H9 (cell line): ENCODE measurements at regions not wholly inside any gene's neighbourhood (a gene's known extent, or its start where the extent isn't known, plus 50 kb on each side); places are given as distances from the start of the nearest gene placed in this dataset.

Experiments used
- DNase-seq: peaks from one replicate; pipeline ENCODE4 v3.0.0-alpha.2; 2017
- H2AFZ ChIP-seq: one replicate; pipeline ENCODE4 v1.6.1; 2013; ENCODE audit warnings: mild to moderate bottlenecking, low read length, control low read depth, moderate library complexity
- H2AK5ac ChIP-seq: 2 replicates; pipeline ENCODE4 v1.6.1; 2013; ENCODE audit warnings: low read length, control low read depth, mixed read lengths; ENCODE audit not compliant: insufficient read length
- H2BK120ac ChIP-seq: one replicate; pipeline ENCODE4 v1.6.1; 2013; ENCODE audit warnings: low read depth, mild to moderate bottlenecking, low read length, control low read depth, inconsistent platforms; ENCODE audit not compliant: poor library complexity, severe bottlenecking
- H2BK12ac ChIP-seq: 2 replicates; pipeline ENCODE4 v1.6.1; 2013; ENCODE audit warnings: low read length, control low read depth, mixed read lengths, low read depth; ENCODE audit not compliant: insufficient read length
- H2BK15ac ChIP-seq: 2 replicates; pipeline ENCODE4 v1.6.1; 2013; ENCODE audit warnings: low read depth, low read length, control low read depth
- H2BK20ac ChIP-seq: one replicate; pipeline ENCODE4 v1.6.1; 2013; ENCODE audit warnings: low read depth, mild to moderate bottlenecking, low read length, control low read depth, inconsistent platforms; ENCODE audit not compliant: poor library complexity, severe bottlenecking
- H2BK5ac ChIP-seq: 2 replicates; pipeline ENCODE4 v1.6.1; 2013; ENCODE audit warnings: low read length, control low read depth, mixed read lengths; ENCODE audit not compliant: insufficient read length
- H3K14ac ChIP-seq: 2 replicates; pipeline ENCODE4 v1.6.1; 2013; ENCODE audit warnings: low read length, control low read depth; ENCODE audit not compliant: insufficient read depth
- H3K18ac ChIP-seq: 2 replicates; pipeline ENCODE4 v1.6.1; 2013; ENCODE audit warnings: low read depth, mild to moderate bottlenecking, mixed read lengths, low read length, control low read depth; ENCODE audit not compliant: insufficient read length
- H3K23ac ChIP-seq: 2 replicates; pipeline ENCODE4 v1.6.1; 2013; ENCODE audit warnings: low read length, control low read depth, mixed read lengths, low read depth; ENCODE audit not compliant: insufficient read length
- H3K23me2 ChIP-seq: 2 replicates; pipeline ENCODE4 v1.6.1; 2013; ENCODE audit warnings: low read depth, mild to moderate bottlenecking, mixed read lengths, low read length, control low read depth; ENCODE audit not compliant: insufficient read length, poor library complexity, severe bottlenecking
- H3K27ac ChIP-seq: 2 replicates; pipeline ENCODE4 v1.5.1; 2013; ENCODE audit warnings: low read length, control low read depth, mixed read lengths, low read depth; ENCODE audit not compliant: insufficient read length
- H3K27me3 ChIP-seq: 2 replicates; pipeline ENCODE4 v1.6.1; 2013; ENCODE audit warnings: low read length, control low read depth, inconsistent platforms; ENCODE audit not compliant: insufficient read depth
- H3K4ac ChIP-seq: 2 replicates; pipeline ENCODE4 v1.6.1; 2013; ENCODE audit warnings: low read depth, mild to moderate bottlenecking, control low read depth, inconsistent platforms, low read length, moderate library complexity
- H3K4me1 ChIP-seq: 2 replicates; pipeline ENCODE4 v1.6.1; 2013; ENCODE audit warnings: low read length, control low read depth, inconsistent platforms; ENCODE audit not compliant: insufficient read depth
- H3K4me2 ChIP-seq: 2 replicates; pipeline ENCODE4 v1.6.1; 2013; ENCODE audit warnings: low read length, control low read depth, mixed read lengths; ENCODE audit not compliant: insufficient read length, insufficient read depth
- H3K56ac ChIP-seq: 2 replicates; pipeline ENCODE4 v1.6.1; 2013; ENCODE audit warnings: low read depth, mild to moderate bottlenecking, mixed read lengths, low read length, control low read depth; ENCODE audit not compliant: insufficient read length
- H3K79me1 ChIP-seq: 2 replicates; pipeline ENCODE4 v1.6.1; 2013; ENCODE audit warnings: low read depth, mild to moderate bottlenecking, moderate library complexity, low read length, control low read depth, inconsistent platforms; ENCODE audit not compliant: insufficient read depth, poor library complexity, severe bottlenecking
- H3K79me2 ChIP-seq: 2 replicates; pipeline ENCODE4 v1.6.1; 2013; ENCODE audit warnings: low read length, control low read depth, inconsistent platforms; ENCODE audit not compliant: insufficient read depth
- H3K9ac ChIP-seq: 2 replicates; pipeline ENCODE4 v1.6.1; 2013; ENCODE audit warnings: low read length, control low read depth, mixed read lengths; ENCODE audit not compliant: insufficient read length; ENCODE audit errors: extremely low read depth
- H3K9me3 ChIP-seq: one replicate; pipeline ENCODE4 v1.6.1; 2013; ENCODE audit warnings: low read depth, low read length, inconsistent platforms; ENCODE audit not compliant: control insufficient read depth
- H3T11ph ChIP-seq: one replicate; pipeline ENCODE4 v1.6.1; 2013; ENCODE audit warnings: mild to moderate bottlenecking, low read length, control low read depth, inconsistent platforms
- H4K20me1 ChIP-seq: one replicate; pipeline ENCODE4 v1.6.1; 2013; ENCODE audit not compliant: control insufficient read depth, insufficient read length, insufficient read depth
- H4K5ac ChIP-seq: 2 replicates; pipeline ENCODE4 v1.6.1; 2013; ENCODE audit warnings: low read depth, mild to moderate bottlenecking, mixed read lengths, low read length, control low read depth; ENCODE audit not compliant: insufficient read length
- H4K8ac ChIP-seq: replicated peaks from 2 replicates; pipeline ENCODE4 v1.6.1; 2013; ENCODE audit warnings: low read length, control low read depth, mixed read lengths, low read depth; ENCODE audit not compliant: insufficient read length
- H4K91ac ChIP-seq: 2 replicates; pipeline ENCODE4 v1.6.1; 2013; ENCODE audit warnings: low read depth, mild to moderate bottlenecking, moderate library complexity, mixed read lengths, low read length, control low read depth; ENCODE audit not compliant: insufficient read length
- H3K27ac Mint-ChIP-seq, 3 experiments: 2 replicates in 2 of 3; 3 replicates in 1 of 3; pipeline ENCODE4 v1.8.0; 2020 to 2021; ENCODE audit warnings: mixed read lengths in 3 of 3, mild to moderate bottlenecking in 1 of 3, moderate library complexity in 1 of 3
- H3K27me3 Mint-ChIP-seq: 2 replicates; pipeline ENCODE4 v1.8.0; 2021; ENCODE audit warnings: low read depth, mild to moderate bottlenecking, moderate library complexity, mixed read lengths
- H3K36me3 Mint-ChIP-seq, 3 experiments: 2 replicates in 2 of 3; 3 replicates in 1 of 3; pipeline ENCODE4 v1.8.0; 2020 to 2021; ENCODE audit warnings: low read depth in 3 of 3, mixed read lengths in 3 of 3; ENCODE audit not compliant: insufficient read depth in 1 of 3
- H3K4me1 Mint-ChIP-seq, 2 experiments: 2 replicates each; pipeline ENCODE4 v1.8.0; 2020; ENCODE audit warnings: mixed read lengths in 2 of 2
- H3K4me3 Mint-ChIP-seq, 2 experiments: 2 replicates in 1 of 2; 3 replicates in 1 of 2; pipeline ENCODE4 v1.8.0; 2020 to 2021; ENCODE audit warnings: mild to moderate bottlenecking in 2 of 2, mixed read lengths in 2 of 2, moderate library complexity in 1 of 2
- H3K9me3 Mint-ChIP-seq, 2 experiments: 2 replicates in 1 of 2; 3 replicates in 1 of 2; pipeline ENCODE4 v1.8.0; 2020; ENCODE audit warnings: mild to moderate bottlenecking in 2 of 2, mixed read lengths in 2 of 2, moderate library complexity in 1 of 2
- WGBS: extraction: QIAGEN DNeasy Blood & Tissue Kit; methylation state at CpG from one replicate; pipeline ENCODE4 v1.1.7; 2013; ENCODE audit warnings: missing lambda C conversion rate, low lambda C conversion rate, mixed read lengths; ENCODE audit not compliant: insufficient read length; ENCODE audit errors: extremely low coverage; 5-methylcytosine and 5-hydroxymethylcytosine counted together
- TF ChIP-seq, protein P1 (sequence below): fragments of 200-600 bp; sonication (generic); conservative IDR thresholded peaks from 3 replicates; pipeline ENCODE4 v1.8.0; 2021; ENCODE audit warnings: antibody characterized with exemption, mild to moderate bottlenecking

DNA sequence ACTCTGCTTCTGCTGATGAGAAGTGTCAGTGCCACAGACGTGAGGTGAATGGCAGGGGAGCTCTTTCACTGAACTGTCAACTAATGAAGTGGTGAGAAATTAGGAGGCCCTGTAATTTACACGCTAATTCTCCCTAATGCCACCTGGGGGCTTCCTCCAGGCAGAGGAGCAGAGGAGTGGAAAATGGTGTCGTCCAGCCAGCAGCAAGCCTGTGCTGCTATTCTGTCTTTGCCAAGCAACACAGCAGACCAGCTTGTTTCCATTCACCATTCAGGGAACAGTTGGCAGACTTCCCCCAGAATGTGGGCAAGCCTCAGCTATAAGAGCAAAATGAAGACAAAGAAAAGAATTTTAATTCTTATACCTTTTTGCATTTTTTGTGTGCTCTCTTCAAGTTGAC lies 245.2 kb upstream of the TET2 start:
- Histone ChIP-seq H3K4ac (no peak overlapping the region), H3T11ph (no peak overlapping the region), H3K4me1 (no peaks in the 10 kb centered on the region), H3K9ac (no peak overlapping the region), H2BK5ac (no peak overlapping the region), H3K27me3 (peaks cover 5% of the 10 kb centered on the region; the same call in 1 of the 2 replicates), H3K27ac (no peak overlapping the region), H4K5ac (no peak overlapping the region), H2AK5ac (no peak overlapping the region), H3K79me1 (no peaks in the 10 kb centered on the region), H2BK12ac (no peak overlapping the region), H2BK15ac (no peak overlapping the region), H3K18ac (no peak overlapping the region), H3K4me2 (no peak overlapping the region), H3K23me2 (no peaks in the 10 kb centered on the region), H3K79me2 (no peaks in the 10 kb centered on the region), H2BK120ac (no peak overlapping the region), H2AFZ (no peak overlapping the region), H3K56ac (no peak overlapping the region), H3K14ac (no peak overlapping the region), H3K23ac (no peak overlapping the region), H4K8ac (no peak overlapping the region), H4K20me1 (no peaks in the 10 kb centered on the region), H2BK20ac (no peak overlapping the region), H3K9me3 (no peaks in the 10 kb centered on the region), H4K91ac (no peak overlapping the region)
- H3K27me3 Mint-ChIP-seq = peaks cover 72% of the 10 kb centered on the region
- DNase-seq = peak; percentile 28
- WGBS = no CpG with 5 or more reads among the region's 3 CpGs
- peaks cover 0 to 8% (median 3%) of the 10 kb centered on the region in 3 experiments; a peak in 4 of 7 replicates for H3K36me3 Mint-ChIP-seq
- TF ChIP-seq, protein P1, sequence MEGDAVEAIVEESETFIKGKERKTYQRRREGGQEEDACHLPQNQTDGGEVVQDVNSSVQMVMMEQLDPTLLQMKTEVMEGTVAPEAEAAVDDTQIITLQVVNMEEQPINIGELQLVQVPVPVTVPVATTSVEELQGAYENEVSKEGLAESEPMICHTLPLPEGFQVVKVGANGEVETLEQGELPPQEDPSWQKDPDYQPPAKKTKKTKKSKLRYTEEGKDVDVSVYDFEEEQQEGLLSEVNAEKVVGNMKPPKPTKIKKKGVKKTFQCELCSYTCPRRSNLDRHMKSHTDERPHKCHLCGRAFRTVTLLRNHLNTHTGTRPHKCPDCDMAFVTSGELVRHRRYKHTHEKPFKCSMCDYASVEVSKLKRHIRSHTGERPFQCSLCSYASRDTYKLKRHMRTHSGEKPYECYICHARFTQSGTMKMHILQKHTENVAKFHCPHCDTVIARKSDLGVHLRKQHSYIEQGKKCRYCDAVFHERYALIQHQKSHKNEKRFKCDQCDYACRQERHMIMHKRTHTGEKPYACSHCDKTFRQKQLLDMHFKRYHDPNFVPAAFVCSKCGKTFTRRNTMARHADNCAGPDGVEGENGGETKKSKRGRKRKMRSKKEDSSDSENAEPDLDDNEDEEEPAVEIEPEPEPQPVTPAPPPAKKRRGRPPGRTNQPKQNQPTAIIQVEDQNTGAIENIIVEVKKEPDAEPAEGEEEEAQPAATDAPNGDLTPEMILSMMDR = peak; percentile 30; the same call in 2 of the 3 replicates
- H3K4me3 Mint-ChIP-seq = no peak overlapping the region
- no peak overlapping the region for H3K27ac Mint-ChIP-seq
- peaks cover 6 to 9% of the 10 kb centered on the region in 2 experiments for H3K9me3 Mint-ChIP-seq
- H3K4me1 Mint-ChIP-seq = peaks cover 5 to 7% of the 10 kb centered on the region in 2 experiments; a peak in 3 of 4 replicates
